Endothelial cell of umbilical vein (primary cell): ENCODE measurements at regions not wholly inside any gene's neighbourhood (a gene's known extent, or its start where the extent isn't known, plus 50 kb on each side); places are given as distances from the start of the nearest gene placed in this dataset.

Source experiments
- EZH2 ChIP-seq: IDR thresholded peaks from 2 replicates; pipeline ENCODE4 v1.6.1; 2012; ENCODE audit warnings: borderline replicate concordance, low read depth, mild to moderate bottlenecking, moderate library complexity, low read length, inconsistent platforms; ENCODE audit not compliant: severe bottlenecking
- FOS ChIP-seq: IDR thresholded peaks from 2 replicates; pipeline ENCODE4 v1.6.1; 2011; ENCODE audit warnings: mild to moderate bottlenecking, low read length, moderate library complexity, borderline replicate concordance; ENCODE audit not compliant: insufficient read depth
- JUN ChIP-seq: IDR thresholded peaks from 2 replicates; pipeline ENCODE4 v1.6.1; 2011; ENCODE audit warnings: borderline replicate concordance, low read depth; ENCODE audit not compliant: insufficient read length, insufficient read depth
- POLR2A ChIP-seq: IDR thresholded peaks from 2 replicates; pipeline ENCODE4 v1.6.1; 2012; ENCODE audit warnings: low read depth, mild to moderate bottlenecking, control low read depth, low read length
- TF ChIP-seq, protein P1 (sequence below), 2 donors: IDR thresholded peaks; 1 replicate in 1 of 2; 2 replicates in 1 of 2; pipeline ENCODE4 v1.5.1; 2011; ENCODE audit warnings: low read length in 2 of 2, mild to moderate bottlenecking in 2 of 2, moderate library complexity in 2 of 2, control low read depth in 1 of 2, inconsistent platforms in 1 of 2, low read depth in 1 of 2; ENCODE audit not compliant: insufficient read depth in 1 of 2; ENCODE audit errors: extremely low read depth in 1 of 2

DNA sequence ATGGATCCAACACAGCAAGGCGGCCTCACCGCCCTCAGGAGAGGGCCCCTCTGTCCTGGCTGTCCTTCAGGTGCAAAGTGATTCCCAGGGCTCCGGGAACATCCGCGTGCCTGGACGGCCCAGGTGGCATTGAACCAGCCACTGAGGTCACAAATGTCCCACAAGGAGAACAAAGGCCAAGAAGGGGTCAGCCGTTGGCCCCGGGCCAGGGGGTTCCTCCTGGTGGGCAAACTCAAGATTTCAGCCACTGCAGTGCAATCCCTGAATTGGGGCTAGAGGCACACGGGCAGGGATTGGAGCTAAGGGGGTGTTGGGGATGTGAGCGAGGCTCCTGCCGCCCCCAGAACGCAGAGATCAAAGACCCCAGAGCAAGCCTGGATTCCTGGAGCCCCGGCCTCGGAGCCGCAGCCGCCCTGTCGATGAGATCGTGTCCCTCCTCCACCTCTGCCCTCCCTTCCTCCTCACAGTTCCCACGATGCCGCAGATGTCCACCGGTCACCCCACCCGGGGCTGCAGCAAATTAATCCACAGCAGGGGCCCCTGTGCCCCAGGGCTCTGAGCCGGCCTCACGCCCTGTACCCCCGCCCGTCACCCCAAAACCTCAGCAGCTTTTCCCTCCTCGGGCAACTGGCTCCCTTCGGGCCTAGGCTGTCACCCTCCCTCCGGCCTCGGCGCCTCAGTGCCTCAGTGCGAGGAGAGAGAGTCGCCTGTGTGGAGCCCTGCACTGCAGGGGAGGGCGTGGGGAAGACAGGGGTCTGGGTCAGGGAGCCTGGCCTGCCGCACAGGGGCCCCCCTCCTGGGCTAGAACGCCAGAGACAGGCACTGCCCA is 56.7 kb upstream of the GALNT9 start:
- TF ChIP-seq, protein P1, sequence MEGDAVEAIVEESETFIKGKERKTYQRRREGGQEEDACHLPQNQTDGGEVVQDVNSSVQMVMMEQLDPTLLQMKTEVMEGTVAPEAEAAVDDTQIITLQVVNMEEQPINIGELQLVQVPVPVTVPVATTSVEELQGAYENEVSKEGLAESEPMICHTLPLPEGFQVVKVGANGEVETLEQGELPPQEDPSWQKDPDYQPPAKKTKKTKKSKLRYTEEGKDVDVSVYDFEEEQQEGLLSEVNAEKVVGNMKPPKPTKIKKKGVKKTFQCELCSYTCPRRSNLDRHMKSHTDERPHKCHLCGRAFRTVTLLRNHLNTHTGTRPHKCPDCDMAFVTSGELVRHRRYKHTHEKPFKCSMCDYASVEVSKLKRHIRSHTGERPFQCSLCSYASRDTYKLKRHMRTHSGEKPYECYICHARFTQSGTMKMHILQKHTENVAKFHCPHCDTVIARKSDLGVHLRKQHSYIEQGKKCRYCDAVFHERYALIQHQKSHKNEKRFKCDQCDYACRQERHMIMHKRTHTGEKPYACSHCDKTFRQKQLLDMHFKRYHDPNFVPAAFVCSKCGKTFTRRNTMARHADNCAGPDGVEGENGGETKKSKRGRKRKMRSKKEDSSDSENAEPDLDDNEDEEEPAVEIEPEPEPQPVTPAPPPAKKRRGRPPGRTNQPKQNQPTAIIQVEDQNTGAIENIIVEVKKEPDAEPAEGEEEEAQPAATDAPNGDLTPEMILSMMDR (IDR thresholded peaks at IDR 0.05; ENCODE audit: extremely low read depth in 1 of 2, insufficient read depth in 1 of 2, low read depth in 1 of 2, low read length in 2 of 2): no peak
- TF ChIP-seq POLR2A (no peak), EZH2 (no peak), JUN (no peak), FOS (no peak)
